ENCODE measurements at regions not wholly inside any gene's neighbourhood (a gene's known extent, or its start where the extent isn't known, plus 50 kb on each side); places are given as distances from the start of the nearest gene placed in this dataset.

DNA sequence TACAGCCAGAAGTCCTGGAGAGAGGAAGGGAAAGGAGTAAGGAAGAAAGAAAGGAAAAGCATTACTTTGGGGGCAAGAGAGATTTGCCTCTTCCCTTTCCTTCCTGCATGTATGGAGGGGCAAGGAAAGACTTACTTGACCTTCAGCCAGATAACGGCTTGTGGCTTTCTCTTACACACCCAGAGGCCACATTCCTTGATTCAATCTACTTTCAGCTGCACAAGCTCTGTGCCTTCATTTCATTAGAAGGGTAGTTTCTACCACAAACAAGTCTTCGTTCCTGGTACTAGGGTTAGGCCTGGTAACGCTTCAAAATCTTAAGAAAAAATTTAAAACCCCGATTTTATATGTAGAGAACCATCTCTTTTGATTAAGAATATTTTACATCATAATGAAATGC is 835.9 kb downstream of the TUSC7 start:
- intact Hi-C loops (cut with DNase I): no loop called here
- no peak for DNase-seq (ENCODE audit: low spot score)

DNA sequence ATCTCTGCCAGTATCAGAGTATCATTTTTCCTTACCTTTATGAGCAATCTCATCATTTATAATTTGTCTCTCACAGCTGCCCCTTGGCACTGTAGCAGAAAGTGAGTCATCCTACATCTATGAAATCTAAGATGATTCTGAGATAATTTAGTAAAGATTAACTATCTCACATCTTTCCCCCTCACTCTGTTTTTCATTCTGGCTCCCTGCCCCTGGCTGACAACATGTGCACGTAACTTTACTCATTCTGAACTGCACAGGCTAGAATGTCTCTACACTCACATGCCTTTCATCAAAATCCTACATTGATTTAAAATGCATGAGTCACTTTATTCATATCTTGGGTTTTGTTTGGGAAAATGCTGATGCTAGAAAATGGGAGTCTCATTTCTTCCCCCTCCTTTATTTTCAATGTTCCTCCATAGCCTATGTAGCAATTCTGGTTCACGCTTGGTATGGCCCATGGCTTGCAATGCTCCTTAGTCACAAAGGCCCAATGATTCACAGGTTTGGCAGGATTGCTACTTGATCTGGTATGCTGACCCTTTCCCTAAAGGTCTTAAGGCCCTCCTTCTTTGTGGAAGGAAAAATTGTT is 838.5 kb downstream of the TUSC7 start:
- intact Hi-C loops (cut with DNase I): no loop called here

DNA sequence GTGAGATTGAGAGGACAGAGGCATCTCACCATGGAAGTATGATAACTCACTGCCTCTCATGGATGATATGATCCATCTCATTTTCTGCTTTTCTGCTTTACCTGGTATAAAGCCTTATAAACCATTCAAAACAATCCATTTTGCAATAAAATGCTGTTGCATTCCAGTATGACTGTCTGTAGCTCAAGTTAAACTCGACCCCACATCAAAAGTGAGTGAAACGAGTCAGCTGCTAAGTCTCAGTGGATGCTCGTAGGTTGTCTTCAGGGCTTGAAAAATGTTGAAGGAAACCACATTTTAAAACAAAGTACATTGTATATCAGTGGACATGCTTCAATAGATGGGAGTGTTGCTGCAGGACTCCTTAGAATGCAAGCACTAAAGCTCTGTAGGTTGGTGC is 839.0 kb downstream of the TUSC7 start:
- no peak for DNase-seq (ENCODE audit: low spot score)
- intact Hi-C loops (cut with DNase I): no loop called here

More for the DNA sequence above, 838.5 kb downstream of the TUSC7 start:
- no peak for DNase-seq (ENCODE audit: low spot score)

DNA sequence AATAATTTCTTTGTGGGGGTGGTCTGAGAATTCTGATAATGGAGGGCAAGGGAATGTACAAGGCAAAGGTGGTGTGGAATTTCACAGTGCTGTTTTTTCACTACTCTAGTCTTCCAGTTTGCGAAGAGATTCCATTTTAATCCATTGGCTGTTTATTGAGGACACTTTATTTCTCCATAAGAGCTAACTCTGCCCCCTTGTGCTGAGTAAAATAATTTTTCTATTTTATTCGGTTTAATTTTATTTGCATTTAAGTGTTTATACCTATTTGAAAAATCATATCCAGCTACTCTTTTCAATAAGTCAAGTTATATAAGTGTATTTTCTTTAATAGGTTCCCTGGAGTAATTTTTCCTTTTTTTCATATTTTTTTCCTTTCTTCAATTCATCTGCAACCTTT is 840.1 kb downstream of the TUSC7 start:
- intact Hi-C loops (cut with DNase I): no loop called here
- DNase-seq (ENCODE audit: low spot score): no peak

DNA sequence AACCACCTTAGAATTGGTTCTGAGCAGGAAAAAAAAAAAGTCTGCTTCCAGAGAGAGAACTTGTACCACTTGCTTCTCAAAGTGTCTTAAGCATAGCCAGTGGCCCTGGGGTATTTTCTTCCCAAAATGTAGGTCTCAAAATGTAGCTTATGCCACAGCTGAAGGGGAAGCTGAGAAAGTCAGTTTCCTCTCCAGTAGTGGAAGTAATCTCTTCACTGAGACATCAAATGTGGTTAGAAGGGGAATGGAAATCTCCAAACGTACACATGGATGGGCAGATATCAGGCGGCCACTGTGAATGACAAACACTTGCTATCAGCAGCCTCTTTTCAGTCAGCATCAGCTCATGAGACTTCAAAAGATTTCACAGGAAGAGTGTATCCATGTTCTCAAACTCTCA is 841.2 kb downstream of the TUSC7 start:
- intact Hi-C loops (cut with DNase I): no loop called here
- no peak for DNase-seq (ENCODE audit: low spot score)

DNA sequence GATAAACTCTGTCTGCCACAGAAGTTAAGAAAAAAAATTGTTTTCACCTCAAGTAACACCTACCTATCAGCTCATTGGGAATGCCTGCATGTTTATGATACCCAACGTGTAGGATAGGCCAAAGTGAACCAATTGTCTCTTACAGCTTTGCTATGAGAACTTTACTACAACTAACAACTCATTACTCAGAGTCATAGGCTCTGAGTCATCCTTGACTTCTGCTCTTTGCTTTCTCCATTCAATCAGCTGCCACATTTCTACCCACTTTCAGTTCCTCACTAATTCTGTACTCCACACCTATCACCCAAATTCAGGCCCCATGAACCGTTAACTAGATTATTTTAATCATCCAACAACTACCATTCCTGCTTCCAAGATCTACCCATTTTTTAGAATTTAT is 843.9 kb downstream of the TUSC7 start:
- DNase-seq (ENCODE audit: low spot score): no peak
- intact Hi-C loops (cut with DNase I): no loop called here

DNA sequence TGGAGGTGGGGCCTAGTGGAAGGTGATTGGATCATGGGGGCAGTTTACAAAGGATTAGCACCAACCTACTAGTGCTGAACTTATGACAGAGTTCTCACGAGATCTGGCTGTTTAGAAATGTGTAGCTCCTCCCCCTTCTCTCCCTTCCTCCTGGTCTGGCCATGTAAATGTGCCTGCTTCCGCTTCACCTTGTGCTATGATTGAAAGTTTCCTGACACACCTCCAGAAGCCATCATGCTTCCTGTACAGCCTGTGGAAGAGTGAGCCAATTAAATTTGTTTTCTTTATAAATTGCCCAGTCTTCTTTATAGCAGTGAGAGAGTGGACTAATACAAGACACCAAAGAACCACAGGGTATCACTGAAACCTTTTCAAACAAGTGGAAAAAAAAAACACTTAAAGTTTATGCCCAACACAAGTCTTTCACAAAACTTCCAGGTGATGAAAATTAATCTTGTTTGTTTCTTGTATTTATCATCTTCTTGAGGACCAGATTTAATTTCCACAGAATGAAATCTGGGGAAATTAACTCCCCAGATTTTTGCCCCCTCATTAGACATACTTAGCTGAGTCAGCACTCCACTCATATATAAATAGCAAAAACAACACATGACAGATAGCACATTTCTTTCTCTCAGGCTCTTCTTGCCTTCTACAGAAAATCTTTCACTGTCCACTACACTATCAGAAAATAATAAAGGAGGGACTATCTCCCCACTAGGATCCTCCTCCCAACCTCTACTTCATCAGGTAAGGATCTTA is 847.2 kb downstream of the TUSC7 start:
- intact Hi-C loops (cut with DNase I): no loop called here
- DNase-seq (ENCODE audit: low spot score): no peak

DNA sequence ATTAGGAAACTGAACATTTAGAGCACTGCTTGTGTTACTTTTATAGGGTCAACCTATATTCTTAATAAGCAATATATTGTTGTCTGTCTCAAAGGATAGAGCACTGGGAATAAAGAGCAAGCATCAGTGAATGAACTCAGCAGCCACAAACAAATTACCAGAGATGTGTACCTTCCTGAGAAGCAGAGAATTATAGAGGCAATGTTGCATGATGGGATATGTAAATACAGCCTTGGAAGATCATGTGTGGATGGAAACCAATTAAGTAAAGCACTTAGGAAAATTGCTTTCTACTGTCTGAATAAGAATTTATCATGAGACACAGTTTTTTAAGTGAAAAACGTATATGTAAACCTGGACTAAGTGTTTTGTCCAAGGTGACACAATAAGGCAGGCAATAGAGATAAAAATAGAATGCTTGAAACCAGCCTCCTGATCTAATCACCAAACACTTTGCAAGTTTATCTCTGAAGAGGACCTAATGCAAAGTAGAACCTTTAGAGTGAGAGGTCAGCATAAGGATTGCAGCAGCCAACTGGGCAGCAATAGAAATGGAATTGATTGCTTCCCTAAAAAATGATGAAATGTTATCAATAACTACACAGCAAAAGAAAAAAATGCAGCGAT is 848.0 kb downstream of the TUSC7 start:
- no peak for DNase-seq (ENCODE audit: low spot score)
- intact Hi-C loops (cut with DNase I): no loop called here

DNA sequence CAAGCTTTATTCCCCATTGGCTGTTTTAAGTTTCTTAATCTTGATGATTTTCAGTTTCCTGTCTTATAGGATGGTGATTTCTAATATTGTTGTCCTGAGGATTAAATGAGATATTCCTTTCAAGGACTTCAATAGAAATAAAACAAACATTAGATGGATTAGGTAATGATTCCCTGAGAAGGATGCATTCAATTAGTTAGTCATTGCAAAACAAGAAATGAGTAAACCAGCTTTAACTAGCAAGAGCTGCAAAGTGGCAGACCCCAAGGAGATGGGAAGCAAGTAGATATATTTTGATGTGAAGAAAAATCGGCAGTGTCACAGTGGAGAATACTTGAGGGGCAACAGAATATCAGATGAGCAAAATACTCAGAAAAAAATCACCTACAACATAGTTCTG is 849.1 kb downstream of the TUSC7 start:
- intact Hi-C loops (cut with DNase I): no loop called here

DNA sequence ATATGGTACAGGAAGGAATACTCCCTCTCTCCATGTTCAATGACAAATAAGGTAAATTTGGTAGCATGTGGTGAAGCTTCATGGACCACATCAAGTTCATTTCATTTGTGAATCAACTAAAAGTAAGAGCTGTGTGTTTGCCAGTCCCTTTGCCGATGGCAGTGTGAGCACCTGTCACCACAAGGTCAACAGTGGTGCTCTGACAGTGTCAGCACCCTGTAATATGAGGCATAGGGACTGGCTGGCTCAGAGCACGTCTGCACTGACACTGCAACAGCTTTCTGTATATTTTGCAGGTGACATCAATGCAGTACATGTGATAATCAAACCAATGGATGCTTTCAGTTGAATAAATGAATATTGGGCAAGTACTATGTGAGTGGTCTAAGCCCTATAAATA is 852.4 kb downstream of the TUSC7 start:
- intact Hi-C loops (cut with DNase I): no loop called here

More for the DNA sequence above, 849.1 kb downstream of the TUSC7 start:
- no peak for DNase-seq (ENCODE audit: low spot score)

DNA sequence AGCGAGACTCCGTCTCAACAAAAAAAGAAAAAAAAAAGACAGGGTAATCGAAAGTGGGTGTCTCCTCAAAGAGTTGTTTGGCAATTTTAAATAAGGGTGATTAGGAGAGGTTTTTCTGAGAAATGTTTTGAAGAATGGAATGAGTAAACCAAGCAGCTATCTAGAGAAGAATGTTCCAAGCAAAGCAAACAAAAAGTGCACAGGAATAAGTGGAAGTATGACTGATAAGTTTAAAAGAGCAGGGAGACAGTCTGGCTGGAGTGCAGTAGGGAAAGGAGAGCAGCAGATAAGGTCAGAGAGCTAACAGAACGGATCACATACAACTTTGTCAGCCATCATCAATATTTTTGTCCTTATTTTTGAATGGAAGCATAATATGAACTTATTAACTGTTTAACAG is 853.5 kb downstream of the TUSC7 start:
- DNase-seq (ENCODE audit: low spot score): no peak
- intact Hi-C loops (cut with DNase I): no loop called here

More for the DNA sequence above, 852.4 kb downstream of the TUSC7 start:
- no peak for DNase-seq (ENCODE audit: low spot score)

DNA sequence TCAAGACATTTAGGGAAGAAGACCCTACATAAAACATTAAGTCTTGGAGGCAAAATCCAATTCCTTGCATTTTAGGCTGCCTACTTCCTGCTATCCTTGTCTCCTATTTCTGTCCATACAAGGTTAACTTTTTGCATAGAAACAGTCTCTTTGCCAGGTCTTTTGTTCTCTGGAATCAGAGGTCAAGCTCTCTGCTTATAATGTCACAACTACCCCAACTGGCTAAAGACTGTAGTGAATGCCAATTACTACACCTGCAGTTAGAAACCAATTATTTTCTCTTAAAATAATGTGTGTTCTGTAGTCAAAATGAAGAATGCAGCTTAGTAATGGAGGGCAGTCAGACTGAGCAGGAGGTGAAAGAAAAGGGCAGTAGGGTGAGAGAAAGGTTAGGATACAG is 856.2 kb downstream of the TUSC7 start:
- no peak for DNase-seq (ENCODE audit: low spot score)
- intact Hi-C loops (cut with DNase I): no loop called here

DNA sequence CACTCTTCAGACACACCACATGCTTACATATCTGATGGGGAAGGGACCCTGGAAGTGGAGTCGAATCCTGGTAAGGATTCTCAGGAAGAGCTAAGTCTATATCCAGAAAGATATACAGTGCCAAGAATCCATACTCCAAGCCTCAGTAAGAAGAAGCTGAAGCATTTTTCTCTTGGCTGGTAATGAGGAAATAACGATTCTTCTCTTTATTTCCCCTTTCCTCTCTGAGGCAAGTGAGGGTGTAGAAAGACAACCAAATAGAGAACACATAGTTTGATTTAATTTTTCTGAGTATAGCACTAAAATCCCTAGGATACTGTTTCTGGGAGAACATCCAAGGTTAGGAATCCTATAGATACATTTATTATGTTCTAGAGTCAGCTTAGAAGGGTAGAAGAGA is 857.3 kb downstream of the TUSC7 start:
- intact Hi-C loops (cut with DNase I): no loop called here
- no peak for DNase-seq (ENCODE audit: low spot score)

DNA sequence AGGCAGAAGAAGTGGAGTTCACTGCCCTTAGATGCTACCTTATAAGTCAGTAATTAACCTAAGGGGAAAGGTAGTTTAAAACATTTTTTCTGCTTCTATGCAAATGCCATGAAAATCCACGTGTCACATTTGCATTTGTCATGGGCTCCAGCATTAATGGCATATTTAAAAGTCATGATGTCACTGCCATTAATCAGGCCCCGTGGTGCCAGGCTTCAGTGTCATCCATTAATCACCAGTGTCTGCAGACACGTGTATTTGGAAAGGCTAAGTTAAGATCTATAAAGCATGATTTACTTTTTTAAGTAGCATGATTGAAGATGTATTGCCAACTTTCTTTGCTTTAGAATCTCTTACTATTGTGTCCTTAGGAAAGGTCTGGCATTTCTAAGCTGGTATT is 857.8 kb downstream of the TUSC7 start:
- no peak for DNase-seq (ENCODE audit: low spot score)
- intact Hi-C loops (cut with DNase I): no loop called here

DNA sequence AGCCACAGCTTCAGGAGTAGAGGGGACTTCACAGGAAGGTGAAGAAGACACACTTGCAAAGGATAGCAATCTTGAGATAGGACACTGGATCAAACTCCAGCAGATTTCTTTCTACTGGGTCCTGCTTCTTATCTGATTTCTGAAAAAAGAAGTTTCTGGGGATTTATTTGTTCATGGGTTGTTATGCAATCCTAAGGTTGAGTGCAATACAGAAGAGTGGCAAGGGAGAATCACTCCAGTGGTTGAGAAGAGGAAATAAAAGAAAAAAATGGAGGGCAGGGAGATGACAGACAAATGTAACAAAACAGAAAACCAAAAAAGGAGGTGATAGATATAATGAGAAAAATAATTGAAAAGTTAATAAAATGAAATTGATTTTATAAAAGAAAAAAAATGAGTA is 858.3 kb downstream of the TUSC7 start:
- intact Hi-C loops (cut with DNase I): no loop called here
- no peak for DNase-seq (ENCODE audit: low spot score)

DNA sequence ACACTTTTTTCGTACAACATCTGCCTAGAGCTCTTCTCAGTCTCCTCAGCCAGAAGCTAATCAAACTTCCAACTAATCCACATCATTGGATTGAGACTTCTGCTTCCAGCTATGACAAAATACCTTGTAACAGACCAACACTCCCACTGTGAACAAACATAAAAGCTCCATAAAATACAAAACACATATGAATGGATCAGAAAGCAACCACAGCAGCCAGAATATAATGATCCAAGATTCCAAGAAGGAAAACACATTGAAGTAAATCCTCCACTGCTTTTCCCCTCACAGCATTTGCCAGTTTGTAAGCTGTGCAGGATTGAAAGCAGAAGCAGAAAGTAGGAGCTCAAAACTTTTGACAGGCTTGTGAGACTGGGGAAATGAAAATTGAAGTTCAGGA is 863.2 kb downstream of the TUSC7 start:
- intact Hi-C loops (cut with DNase I): no loop called here
- no peak for DNase-seq (ENCODE audit: low spot score)

DNA sequence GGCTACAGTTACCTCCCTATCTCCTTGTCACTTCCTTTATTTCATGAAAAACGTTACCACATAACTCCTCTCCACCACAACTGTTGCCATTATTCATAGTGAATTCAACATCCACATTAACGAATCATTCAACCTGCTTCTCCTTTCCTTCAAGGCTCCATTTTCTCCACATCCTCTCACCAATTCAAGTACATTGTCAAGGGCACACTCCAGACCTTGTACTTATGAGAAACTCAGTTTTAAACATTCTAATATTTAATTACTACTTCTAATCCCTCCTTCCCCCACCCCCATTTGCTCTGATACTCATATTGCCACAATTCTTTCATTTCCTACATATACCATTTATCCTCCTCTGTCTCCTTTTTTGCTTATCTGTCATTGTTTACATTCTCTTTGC is 871.2 kb downstream of the TUSC7 start:
- intact Hi-C loops (cut with DNase I): no loop called here
- no peak for DNase-seq (ENCODE audit: low spot score)

DNA sequence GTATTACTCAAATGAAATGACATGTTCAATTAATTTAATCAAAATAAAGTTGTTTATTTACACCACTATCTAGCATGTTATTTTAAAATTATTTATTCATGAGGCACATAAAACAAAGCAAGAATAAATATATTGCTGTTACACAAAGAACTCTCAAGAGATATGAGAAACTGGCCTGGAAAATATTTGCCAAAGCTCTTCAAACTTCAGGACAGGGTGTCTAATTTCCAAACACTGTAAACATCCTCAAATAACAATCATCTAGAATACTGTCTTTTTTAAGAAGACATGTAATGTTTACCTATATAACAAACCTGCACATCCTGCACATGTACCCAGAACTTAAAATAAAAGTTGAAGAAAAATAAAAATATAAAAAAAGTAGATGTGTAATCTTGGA is 876.6 kb downstream of the TUSC7 start:
- intact Hi-C loops (cut with DNase I): no loop called here
- no peak for DNase-seq (ENCODE audit: low spot score)

DNA sequence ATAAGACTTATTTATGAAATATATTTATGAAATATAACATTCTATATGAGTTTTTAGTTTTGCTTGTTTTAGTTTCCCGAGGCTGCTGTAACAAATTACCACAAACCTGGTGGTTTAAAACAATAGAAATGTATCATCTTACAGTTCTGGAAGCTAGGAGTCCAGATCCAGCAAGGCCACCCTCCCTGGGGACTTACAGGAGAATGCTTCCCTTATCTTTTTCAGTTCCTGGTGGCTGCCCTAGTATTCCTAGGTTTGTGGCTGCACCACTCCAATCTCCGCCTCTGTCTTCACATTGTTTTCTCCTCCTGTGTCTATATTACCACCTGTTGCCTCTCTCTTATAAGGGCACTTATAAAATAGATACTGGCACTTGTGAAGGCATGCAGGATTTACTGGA is 877.8 kb downstream of the TUSC7 start:
- intact Hi-C loops (cut with DNase I): no loop called here
- no peak for DNase-seq (ENCODE audit: low spot score)

DNA sequence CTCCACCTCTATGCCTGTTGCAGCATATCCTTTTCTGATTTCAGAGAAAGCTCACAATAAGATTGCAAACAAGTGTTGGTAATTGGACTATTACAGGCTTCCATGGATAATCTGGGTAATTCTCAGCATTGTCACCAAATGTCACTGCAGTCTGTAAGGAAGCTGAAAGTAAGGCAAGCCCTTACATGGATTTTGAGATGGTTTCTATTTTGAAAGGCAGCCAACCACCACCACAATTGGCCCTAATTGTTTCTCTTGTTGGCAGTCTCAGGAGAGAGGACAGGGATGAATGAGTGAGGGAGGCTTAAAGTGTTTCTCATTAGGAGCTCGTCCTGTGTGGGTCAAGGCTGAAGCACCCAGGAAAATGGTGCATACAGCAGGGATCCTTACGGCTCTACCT is 879.9 kb downstream of the TUSC7 start:
- intact Hi-C loops (cut with DNase I): no loop called here
- DNase-seq (ENCODE audit: low spot score): no peak

DNA sequence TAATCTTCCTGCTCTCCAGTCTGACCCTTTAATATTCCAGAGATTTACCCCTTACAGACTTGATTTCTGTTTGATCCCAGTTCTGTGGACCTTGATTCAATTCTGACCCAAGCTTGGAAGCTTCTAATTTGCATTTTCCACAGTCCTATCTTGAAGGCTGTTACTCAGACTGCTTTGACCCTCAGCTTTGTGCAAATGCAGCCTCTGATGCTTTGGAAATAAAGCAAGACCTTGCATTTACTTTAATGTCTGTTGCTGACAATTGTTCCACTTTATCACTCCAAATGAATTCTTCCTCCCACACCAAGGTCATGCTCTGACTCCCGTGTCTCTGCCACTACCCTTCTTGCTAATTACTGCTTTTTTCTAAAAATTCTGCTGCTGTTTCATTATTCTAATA is 886.0 kb downstream of the TUSC7 start:
- intact Hi-C loops (cut with DNase I): no loop called here
- no peak for DNase-seq (ENCODE audit: low spot score)

Measured in cardiac septum (tissue), 1 donor.